ENCODE measurements at regions not wholly inside any gene's neighbourhood (a gene's known extent, or its start where the extent isn't known, plus 50 kb on each side); places are given as distances from the start of the nearest gene placed in this dataset.

- Histone ChIP-seq H3K79me2 (ENCODE audit: insufficient read depth, low read length) (no peaks in the 10 kb centered on the region), H3K27ac (ENCODE audit: low read depth, low read length) (no peak overlapping the region), H3K36me3 (ENCODE audit: control insufficient read depth in 1 of 2, insufficient read depth in 2 of 2, low read length in 2 of 2) (no peaks in the 10 kb centered on the region), H3K4me2 (ENCODE audit: low read length) (no peak overlapping the region), H2AFZ (ENCODE audit: low read depth, low read length, poor library complexity, severe bottlenecking) (no peak overlapping the region), H3K4me3 (replicated peaks in 1 of 2; ENCODE audit: low read depth in 1 of 2, low read length in 2 of 2) (no peak overlapping the region), H3K9ac (ENCODE audit: low read length) (no peak overlapping the region), H3K9me3 (ENCODE audit: control insufficient read depth in 1 of 2, insufficient read depth in 1 of 2, low read depth in 1 of 2, low read length in 2 of 2) (no peaks in the 10 kb centered on the region), H3K4me1 (ENCODE audit: control insufficient read depth in 1 of 2, insufficient read depth in 2 of 2, low read length in 2 of 2) (no peaks in the 10 kb centered on the region), H4K20me1 (ENCODE audit: insufficient read depth) (no peaks in the 10 kb centered on the region), H3K9me2 (ENCODE audit: insufficient read depth) (no peaks in the 10 kb centered on the region), H3K27me3 (ENCODE audit: insufficient read depth, low read length) (no peaks in the 10 kb centered on the region)
- TF ChIP-seq ZFX (IDR thresholded peaks at IDR 0.05) (no peak), MAX (IDR thresholded peaks at IDR 0.05) (no peak), EGR1 (IDR thresholded peaks at IDR 0.05; ENCODE audit: low read depth) (no peak)
- RAD21 ChIA-PET (ENCODE audit: low non-redundant PET in 1 of 2, low total read pairs in 2 of 2, uncharacterized antibody in 2 of 2, unreplicated experiment in 2 of 2), result no interaction called here
- ATAC-seq (no peak), DNase-seq (ENCODE audit: low read depth, low spot score) (no peak)
- intact Hi-C loops (cut with micrococcal nuclease), result no loop called here
- POLR2A ChIA-PET, result no interaction called here
- BruUV-seq (replicated peaks), result no TSS peak
- CTCF ChIA-PET, result no interaction called here
Observed at GRCh38 chr11:70660889-70661197, 262.5 kb downstream of the CTTN start.

DNA sequence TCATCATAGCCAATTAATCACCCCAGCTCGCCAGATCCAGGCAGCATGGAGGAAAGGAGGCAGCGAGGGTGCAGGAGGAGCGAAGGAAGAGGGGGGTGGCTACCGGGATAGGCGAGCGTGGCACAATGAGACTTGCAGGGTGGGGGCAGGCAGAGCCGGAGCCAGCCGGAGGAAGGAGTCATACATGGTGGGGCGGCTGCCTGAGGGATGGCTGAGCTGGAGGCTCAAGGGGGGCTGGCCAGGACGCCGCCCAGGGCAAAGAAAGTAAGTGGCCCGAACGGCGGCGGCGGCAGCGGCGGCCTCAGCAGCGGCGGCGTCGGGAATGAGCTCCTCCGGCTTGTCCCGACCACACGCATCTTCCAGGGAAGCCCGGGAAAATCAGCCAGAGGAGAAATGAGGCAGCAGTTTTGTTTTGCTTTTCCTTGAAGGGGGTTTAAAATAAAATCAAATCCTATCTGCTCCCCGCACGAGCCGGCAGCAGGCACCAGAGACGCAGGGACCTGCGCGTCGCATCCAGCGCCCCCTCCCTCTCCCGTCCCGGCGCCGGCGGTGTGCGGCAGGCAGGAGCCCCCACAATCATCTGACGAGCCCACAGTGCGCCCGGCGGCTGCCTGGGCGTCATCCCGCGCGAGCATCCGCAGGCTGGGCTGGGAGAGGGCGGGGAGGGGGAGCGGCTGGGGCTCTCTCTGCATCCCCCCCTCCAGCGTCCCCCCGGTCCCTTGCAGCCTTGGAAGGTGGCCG lies 263.6 kb downstream of the CTTN start:
- Histone ChIP-seq H3K9ac (ENCODE audit: low read length) (no peak overlapping the region), H3K9me3 (ENCODE audit: control insufficient read depth in 1 of 2, insufficient read depth in 1 of 2, low read depth in 1 of 2, low read length in 2 of 2) (no peaks in the 10 kb centered on the region), H3K27ac (ENCODE audit: low read depth, low read length) (no peak overlapping the region), H3K4me1 (ENCODE audit: control insufficient read depth in 1 of 2, insufficient read depth in 2 of 2, low read length in 2 of 2) (no peaks in the 10 kb centered on the region), H3K79me2 (ENCODE audit: insufficient read depth, low read length) (no peaks in the 10 kb centered on the region), H3K27me3 (ENCODE audit: insufficient read depth, low read length) (no peaks in the 10 kb centered on the region), H3K9me2 (ENCODE audit: insufficient read depth) (no peaks in the 10 kb centered on the region), H3K36me3 (ENCODE audit: control insufficient read depth in 1 of 2, insufficient read depth in 2 of 2, low read length in 2 of 2) (no peaks in the 10 kb centered on the region), H2AFZ (ENCODE audit: low read depth, low read length, poor library complexity, severe bottlenecking) (no peak overlapping the region), H3K4me2 (ENCODE audit: low read length) (no peak overlapping the region), H3K4me3 (replicated peaks in 1 of 2; ENCODE audit: low read depth in 1 of 2, low read length in 2 of 2) (no peak overlapping the region), H4K20me1 (ENCODE audit: insufficient read depth) (no peaks in the 10 kb centered on the region)
- intact Hi-C loops (cut with micrococcal nuclease), result no loop called here
- ChIA-PET CTCF (no interaction called here), POLR2A (no interaction called here), RAD21 (ENCODE audit: low non-redundant PET in 1 of 2, low total read pairs in 2 of 2, uncharacterized antibody in 2 of 2, unreplicated experiment in 2 of 2) (no interaction called here)
- ATAC-seq, result no peak
- BruUV-seq (replicated peaks), result no TSS peak
- DNase-seq (ENCODE audit: low read depth, low spot score), result no peak
- TF ChIP-seq SP1 (IDR thresholded peaks at IDR 0.05; ENCODE audit: low read depth) (no peak), EGR1 (IDR thresholded peaks at IDR 0.05; ENCODE audit: low read depth) (no peak)
